Right lobe of liver (tissue), 4 donors: ENCODE measurements at regions not wholly inside any gene's neighbourhood (a gene's known extent, or its start where the extent isn't known, plus 50 kb on each side); places are given as distances from the start of the nearest gene placed in this dataset.

Experiments
- POLR2A ChIP-seq: fragments of 450-650 bp; IDR thresholded peaks from one replicate; pipeline ENCODE4 v1.6.1; 2017; ENCODE audit warnings: antibody characterized with exemption, mild to moderate bottlenecking
- TF ChIP-seq, protein P1 (sequence below), 4 donors: fragments of 200-600 bp in 3 of 4; fragments of 450-650 bp in 1 of 4; IDR thresholded peaks; one replicate each; pipeline versions ENCODE4 v1.5.1 to v1.8.0; 2016 to 2022; ENCODE audit warnings: antibody characterized with exemption in 4 of 4, mild to moderate bottlenecking in 2 of 4
- donor health status: DM: no; HTN: no; CAD: no.
- donor health status: DM: no; HTN: no; CAD: no.
- donor health status: DM: no; HTN: yes; CAD: no.

DNA sequence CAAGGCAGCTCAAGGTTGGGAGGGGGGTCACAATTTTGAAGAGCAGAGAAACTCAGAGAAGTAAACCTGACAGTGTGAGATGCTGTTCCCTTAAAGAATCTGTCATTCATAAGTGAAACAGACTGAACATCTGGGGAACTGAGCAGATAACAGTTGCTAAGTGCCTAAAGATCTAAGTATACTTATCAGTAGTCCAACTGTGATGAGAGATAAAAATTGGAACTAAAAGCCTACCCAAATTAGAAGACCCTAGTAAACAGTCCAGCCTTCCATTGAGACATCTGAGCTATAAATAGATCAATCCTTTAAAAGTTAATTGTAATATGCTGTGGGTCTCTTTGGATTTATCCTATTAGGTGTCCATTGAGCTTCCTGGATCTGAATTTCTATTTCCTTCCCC lies 692.8 kb upstream of the ZNF608 start:
- TF ChIP-seq, protein P1, sequence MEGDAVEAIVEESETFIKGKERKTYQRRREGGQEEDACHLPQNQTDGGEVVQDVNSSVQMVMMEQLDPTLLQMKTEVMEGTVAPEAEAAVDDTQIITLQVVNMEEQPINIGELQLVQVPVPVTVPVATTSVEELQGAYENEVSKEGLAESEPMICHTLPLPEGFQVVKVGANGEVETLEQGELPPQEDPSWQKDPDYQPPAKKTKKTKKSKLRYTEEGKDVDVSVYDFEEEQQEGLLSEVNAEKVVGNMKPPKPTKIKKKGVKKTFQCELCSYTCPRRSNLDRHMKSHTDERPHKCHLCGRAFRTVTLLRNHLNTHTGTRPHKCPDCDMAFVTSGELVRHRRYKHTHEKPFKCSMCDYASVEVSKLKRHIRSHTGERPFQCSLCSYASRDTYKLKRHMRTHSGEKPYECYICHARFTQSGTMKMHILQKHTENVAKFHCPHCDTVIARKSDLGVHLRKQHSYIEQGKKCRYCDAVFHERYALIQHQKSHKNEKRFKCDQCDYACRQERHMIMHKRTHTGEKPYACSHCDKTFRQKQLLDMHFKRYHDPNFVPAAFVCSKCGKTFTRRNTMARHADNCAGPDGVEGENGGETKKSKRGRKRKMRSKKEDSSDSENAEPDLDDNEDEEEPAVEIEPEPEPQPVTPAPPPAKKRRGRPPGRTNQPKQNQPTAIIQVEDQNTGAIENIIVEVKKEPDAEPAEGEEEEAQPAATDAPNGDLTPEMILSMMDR (IDR thresholded peaks at IDR 0.05) = no peak
- TF ChIP-seq POLR2A = no peak
